ENCODE measurements at regions not wholly inside any gene's neighbourhood (a gene's known extent, or its start where the extent isn't known, plus 50 kb on each side); places are given as distances from the start of the nearest gene placed in this dataset.

DNA sequence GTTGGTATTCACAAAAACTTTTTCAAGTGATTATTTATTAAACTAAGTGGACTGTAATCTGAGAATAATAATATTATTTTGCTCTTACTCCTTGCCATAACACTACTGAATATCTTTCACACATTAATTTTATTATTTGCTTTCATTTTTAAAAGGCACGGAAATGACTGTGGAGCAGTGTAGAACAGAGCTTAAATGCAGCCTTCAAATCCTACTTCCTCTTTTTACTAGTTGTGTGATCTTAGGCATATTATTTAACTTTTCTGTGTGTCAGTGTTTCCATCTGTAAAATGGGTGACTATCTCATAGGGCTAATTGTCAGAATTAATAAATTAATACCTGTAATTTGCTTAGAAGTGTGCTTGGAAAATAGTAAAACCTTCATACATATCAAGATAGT lies 55.5 kb upstream of the SLC8A1 start:
- DNase-seq = no peak

- no peak for DNase-seq
These were observed 58.4 kb upstream of the SLC8A1 start for GRCh38 chr2:40510304-40510703.

- DNase-seq = no peak
These were observed 59.8 kb upstream of the SLC8A1 start for GRCh38 chr2:40511661-40512213.

- DNase-seq = no peak
These were observed 60.4 kb upstream of the SLC8A1 start for GRCh38 chr2:40512256-40512655.

DNA sequence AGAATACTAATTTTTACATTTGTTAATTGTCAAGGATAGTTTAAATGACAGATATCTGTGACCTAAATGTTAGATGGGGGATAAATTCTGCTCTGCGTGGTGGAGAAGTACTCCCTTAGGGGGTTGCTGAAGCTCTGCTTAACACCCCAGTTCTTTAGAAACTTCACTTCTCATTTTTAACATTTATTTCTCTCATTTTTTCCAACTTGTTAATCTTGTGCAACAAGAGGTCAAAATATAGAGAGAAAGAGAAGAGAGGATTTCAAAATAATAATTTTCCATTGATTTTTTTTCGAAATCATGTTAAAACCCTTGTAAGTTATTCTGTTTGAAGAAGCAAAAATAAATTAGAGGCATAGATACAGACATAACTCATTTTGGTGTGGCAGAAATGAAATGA lies 61.3 kb upstream of the SLC8A1 start:
- no peak for DNase-seq

DNA sequence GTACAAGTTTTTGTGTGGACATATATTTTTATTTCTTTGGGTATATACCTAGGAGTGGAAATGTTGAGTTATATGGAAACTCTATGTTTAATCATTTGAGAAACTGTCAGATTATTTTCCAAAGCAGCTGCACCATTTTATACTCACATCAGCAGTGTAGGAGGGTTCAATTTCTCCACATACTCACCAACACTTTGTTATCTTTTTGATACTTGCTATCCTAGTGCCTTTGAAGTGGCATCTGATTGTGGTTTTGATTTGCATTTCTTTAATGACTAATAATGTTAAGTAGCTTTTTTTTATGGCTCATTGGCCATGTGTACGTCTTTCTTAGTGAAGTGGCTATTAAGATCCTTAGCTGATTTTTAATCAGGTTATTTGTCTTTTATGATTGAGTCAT lies 64.7 kb upstream of the SLC8A1 start:
- DNase-seq = no peak

- DNase-seq = no peak
These were observed 76.7 kb upstream of the SLC8A1 start for GRCh38 chr2:40528564-40528963.

GRCh38 chr2:40531359-40531758 lies 79.5 kb upstream of the SLC8A1 start:
- DNase-seq = no peak

DNA sequence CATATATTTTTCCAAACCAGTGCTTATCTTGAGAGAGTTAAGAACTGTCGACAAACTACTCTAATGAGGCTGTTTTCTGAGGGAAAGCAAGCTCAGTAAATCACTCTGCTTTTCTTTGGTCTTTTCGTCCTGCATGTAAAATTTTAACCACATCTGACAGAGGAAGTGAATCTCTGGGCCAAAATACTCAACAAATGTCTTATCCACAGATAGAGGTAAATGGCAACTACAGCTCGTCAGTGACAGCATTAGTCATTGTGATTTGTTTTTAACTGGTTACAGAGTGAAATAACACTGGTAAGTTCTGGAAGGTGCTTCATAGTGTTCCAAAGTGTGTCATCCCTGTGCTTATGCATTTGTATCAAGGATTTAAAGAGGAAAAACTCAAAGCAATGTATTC lies 82.6 kb upstream of the SLC8A1 start:
- DNase-seq = no peak

- no peak for DNase-seq
These were observed 84.1 kb upstream of the SLC8A1 start for GRCh38 chr2:40535972-40536371.

DNA sequence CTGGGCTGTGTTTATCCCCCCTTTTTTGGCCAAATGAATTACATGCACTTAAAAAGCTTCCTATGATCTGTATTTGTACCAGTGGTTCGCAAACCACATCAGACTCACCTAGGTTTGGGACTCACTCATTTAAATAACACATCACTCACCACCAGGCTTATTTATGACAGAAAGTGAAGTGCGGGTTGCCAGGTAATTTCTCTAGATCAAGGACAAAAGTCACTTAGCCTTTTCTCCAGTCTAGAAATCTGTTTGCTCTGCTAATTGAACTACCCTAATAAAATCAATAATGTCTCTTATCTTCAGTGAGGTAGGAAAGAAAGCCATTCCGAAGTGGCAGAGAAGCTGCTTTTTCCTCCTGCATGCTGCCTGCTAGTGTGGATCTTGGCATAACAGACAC lies 88.1 kb upstream of the SLC8A1 start:
- no peak for DNase-seq

DNA sequence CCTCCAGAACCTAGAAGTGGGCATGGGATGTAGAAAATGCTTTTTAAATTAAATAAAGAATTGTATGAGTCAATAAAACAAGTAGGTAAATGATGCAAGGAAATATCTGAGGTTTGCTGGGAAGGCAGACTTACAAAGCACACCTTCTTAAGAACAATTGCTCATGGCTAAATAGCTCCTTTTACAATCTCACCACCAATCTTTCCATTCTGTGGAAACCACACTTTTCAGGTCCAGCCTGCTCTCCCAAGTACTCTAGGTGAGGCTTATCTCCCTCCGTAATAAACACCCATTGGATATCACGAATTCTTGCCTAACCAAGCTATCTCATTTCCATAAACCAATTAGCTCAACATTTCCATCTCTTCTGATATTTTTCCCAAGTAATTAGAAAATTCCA lies 91.5 kb upstream of the SLC8A1 start:
- no peak for DNase-seq

- no peak for DNase-seq
These were observed 92.2 kb upstream of the SLC8A1 start for GRCh38 chr2:40544072-40544471.

GRCh38 chr2:40545645-40546044 lies 93.8 kb upstream of the SLC8A1 start:
- DNase-seq = no peak

DNA sequence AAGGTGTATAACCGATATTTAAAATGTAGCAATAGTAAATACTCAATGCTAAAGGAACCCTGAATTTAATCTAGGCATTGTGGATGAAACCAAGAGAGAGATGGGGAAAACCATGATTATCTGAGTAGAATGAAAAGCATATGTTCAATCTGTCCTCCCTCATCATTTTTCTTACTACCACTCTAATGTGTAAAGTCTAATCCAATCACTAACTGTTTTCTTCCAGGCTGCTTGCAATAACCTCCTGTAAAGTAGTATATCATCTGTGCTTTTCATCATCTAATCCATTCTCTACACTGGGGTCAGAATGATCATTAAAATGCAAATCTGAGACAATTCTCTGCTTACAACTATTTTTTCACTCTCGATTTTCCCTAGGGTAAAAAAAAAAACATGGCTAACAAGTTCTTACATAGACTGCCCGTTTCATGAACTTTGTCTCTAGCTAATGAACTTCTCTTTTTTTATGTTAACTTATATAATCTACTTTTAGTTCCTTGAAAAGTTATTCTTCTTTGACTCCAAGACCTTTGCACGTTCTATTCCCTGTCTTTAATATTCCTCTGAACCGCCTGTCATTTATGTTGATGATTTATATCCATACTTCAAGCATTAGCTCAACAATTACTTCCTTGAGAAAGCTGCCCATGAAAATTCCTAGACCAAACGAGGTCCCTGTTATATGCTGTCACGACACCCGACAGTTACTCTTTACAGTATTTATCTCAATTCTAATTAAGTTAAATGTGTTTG lies 94.7 kb upstream of the SLC8A1 start:
- no peak for DNase-seq

DNA sequence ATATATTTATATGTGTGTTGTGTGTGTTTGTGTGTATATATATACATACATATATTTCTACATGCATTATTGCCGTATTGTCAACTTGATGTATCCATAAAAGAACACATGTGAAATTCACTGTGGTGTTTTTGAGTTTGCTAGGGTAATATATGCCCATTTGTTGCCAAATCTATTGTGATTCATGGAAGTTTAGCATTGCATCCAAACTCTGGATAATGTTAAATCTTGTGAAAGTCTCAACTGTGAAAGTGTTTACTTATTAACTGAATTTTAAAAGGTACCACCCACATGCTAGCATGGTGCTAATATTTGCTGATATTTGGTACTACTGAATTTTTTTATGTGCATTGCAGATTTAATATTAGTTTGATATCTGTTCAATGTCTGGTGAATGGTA lies 96.6 kb upstream of the SLC8A1 start:
- no peak for DNase-seq

- no peak for DNase-seq
These were observed 98.2 kb upstream of the SLC8A1 start for GRCh38 chr2:40550085-40550484.

- DNase-seq = no peak
These were observed 99.2 kb upstream of the SLC8A1 start for GRCh38 chr2:40551081-40551480.

DNA sequence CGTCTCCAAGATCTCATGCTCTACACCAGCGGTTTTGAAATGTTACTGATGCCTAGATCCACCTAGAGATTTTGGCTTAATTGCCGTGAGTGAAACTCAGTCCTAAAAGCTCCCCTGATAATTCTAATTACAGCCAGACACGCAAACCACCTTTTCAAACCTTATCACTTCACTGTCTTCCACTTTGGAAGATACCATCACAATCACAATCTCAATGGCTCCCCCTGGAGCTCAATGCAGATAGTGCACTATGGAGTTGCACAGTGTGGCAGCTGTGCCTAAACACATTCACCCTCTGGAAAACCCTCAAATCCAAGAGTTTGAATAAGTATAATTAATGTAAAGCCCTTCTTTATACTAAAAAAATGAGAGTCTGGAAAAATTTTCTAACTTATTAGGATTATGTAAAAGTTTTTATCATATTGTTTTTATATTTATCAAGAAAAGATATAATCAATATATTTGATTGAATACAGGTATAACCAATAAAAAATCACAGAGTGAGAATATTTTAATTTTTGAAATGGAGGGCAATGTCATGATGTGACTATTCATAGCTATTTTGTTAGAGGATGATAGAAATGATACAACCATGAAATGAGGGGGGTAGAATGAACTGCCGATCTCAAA lies 102.9 kb upstream of the SLC8A1 start:
- peak; percentile 24 for DNase-seq

DNA sequence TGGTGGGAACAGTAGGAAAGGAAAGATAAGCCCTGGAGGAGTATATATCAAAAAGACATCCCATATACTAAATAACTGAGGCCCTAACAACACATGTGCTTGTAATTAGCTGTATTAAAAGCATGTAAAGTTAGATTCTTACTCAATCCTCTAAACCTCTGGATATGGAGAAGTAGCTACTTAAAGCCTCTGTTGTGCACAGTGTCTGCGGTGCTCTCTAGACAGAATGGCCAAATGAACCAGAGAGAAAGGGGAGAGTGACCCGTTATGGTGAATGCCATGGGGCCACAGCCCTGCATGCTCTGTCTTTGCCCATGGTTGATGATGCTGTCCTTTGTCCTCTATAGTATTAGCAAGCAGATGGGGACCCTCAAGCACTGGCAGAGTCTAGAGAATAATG lies 104.4 kb upstream of the SLC8A1 start:
- DNase-seq = no peak

DNA sequence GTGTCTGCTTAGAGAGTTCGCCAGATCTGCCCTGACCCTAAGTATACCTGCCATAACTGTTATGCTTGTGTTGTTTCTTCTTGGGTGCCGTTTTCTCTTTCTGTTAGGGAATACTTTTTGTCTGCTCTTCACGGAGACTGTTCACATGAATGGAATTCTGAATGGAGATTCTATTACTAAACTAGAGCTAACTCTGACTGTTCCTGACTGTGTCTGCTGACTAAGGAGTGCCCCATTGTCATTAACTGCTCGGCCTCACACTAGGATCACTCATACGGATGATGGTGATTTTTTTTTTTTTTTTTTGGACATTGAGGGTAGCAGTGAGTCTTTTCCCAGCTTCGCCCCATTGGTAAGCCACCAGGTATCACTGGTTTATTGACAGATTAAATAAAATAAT lies 104.8 kb upstream of the SLC8A1 start:
- no peak for DNase-seq

- DNase-seq = no peak
These were observed 106.9 kb upstream of the SLC8A1 start for GRCh38 chr2:40558761-40559160.

DNA sequence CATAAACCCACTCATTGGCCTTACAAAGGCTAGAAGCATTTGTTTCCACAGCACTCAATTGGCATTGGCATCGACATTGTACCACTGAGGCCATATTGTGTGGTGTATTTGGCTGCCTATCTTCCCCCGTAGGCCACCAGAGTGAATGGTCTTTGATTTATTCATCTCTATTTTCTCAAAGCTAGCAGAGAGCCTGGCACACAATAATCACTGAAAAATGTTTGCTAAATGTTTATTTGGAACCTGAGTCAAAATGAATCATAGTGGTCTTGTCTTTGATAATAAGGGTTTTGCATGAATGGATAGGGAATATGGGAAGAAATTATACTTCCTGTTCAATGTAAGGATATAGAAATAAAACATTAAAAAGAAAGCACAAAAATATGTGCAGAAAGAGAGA lies 107.3 kb upstream of the SLC8A1 start:
- DNase-seq = no peak

GRCh38 chr2:40564184-40564583 lies 112.3 kb upstream of the SLC8A1 start:
- no peak for DNase-seq

GRCh38 chr2:40579247-40579646 lies 127.4 kb upstream of the SLC8A1 start:
- DNase-seq = no peak

Data from activated gamma-delta T cell treated with Interleukin-2 at 50 U/mL for 16 hours (primary cell).